HG03196 (cell line): ENCODE measurements at regions not wholly inside any gene's neighbourhood (a gene's known extent, or its start where the extent isn't known, plus 50 kb on each side); places are given as distances from the start of the nearest gene placed in this dataset.

Experiments used
- ATAC-seq: cut with Tn5 transposase; IDR thresholded peaks from one replicate; pipeline ENCODE4 v1.9.1; 2021; ENCODE audit not compliant: unreplicated experiment

DNA sequence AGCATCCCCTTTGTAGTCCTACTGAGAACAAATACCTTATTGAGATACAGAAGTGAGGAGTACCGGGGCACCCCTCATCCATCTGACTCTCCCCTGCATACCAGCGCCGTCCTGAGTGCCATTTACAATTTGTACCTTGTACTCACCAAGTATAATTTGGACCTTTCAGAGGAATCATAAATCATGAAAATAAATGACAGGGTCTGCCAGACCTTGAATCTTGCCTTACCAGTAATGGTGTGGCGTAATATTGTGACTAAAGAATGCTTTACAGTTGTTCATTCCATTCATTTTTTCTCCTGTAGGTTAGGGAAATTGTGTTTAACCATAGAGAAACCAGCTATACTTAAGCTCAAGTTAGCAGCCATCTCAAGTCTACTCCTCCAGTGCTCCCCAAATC, 243.7 kb upstream of the RGS6 start:
- no peak for ATAC-seq

DNA sequence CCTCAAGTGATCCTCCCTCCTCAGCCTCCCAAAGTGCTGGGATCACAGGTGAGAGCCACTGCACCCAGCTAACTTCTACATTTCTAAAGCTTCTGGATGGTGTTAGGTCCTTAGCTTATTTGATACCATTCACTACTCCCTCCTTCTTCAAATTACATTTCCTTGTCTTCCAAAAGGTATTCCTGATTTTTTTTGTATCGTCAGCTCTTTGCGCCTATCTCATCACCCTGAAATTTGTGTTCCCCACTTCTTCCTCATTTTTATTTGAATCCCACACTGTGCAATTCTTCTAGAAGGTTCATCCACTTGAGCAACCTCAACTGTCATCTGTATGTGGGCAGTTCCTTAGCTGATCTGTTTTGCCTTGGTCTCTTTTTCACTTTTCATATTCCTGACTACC, 241.8 kb upstream of the RGS6 start:
- ATAC-seq: no peak

DNA sequence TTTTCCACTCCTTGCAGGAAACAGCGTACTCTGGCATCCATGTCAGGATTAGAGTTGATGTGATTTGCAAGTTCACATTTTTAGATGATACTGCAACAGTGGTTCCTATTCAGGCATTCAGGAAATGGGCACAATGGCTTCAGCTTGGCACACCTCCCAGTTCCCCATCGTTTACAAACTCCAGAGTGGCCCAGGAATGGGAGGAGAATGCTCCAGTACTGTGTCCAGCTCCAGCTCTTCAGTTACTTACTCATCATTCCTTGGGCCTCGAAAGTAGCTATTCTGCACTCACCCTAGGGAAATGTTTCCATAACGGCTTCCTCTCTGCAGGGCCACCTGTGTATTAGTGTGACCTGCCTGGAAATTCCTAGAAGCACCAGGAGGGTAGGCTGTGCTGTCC, 239.7 kb upstream of the RGS6 start:
- ATAC-seq: no peak

DNA sequence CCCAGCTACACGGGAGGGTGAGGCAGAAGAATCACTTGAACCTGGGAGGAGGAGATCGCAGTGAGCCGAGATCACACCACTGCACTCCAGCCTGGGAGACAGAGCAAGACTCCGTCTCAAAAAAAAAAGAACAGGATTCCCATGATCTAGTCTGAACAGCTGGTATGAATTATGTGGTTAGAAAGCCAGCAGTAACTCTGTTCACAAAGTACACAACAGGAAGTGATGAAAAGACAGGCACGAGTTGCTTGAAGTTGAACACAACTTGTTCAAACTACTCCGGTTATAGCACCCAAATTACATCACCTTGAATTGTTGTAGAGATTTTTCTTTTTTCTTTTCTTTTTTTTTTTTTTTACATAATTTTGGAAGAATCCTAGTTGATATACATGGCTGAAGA, 238.8 kb upstream of the RGS6 start:
- ATAC-seq: no peak

DNA sequence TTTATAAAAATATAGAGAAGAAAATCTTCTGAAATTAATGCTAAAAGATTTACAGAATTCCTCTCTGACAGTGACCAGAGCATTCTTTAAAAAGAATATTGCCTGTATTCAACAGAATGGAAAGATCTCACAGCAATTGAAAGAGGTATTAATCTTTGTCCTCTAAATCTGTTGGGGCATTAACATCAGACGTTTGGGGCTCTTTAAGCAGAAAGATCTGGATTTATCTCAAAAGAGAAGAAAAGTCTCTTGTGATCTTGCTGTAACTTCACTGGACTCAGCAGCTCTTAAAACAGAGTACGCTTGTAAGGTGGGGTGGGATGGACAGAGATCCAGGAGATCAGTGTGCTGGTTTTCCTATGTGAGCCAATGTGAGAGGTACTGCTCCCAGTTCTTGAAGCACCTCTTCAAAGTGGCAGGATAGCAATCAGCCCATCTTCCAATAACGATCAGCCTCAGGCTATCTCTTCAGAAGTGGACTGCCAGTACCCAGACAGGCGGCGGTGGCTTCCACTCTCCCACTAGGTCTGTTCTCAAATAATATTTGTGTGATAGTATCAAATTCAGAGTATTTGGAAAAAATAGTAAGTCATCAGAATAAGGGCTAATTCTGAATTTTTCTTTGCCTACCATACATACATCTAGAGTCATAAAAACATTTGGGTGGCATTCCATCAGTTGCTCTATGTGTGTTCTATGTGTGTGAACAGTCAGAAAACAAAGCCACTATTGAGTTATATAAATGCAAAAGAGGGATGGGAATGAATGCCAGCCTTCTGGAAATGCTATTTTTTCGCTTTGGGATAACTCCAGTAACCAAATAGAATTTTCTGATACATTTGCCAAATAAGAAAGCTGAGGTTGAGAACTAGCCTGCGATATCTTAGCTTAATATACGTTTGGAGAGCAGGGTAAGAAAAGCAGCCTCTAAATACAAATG, 237.4 kb upstream of the RGS6 start:
- no peak for ATAC-seq

DNA sequence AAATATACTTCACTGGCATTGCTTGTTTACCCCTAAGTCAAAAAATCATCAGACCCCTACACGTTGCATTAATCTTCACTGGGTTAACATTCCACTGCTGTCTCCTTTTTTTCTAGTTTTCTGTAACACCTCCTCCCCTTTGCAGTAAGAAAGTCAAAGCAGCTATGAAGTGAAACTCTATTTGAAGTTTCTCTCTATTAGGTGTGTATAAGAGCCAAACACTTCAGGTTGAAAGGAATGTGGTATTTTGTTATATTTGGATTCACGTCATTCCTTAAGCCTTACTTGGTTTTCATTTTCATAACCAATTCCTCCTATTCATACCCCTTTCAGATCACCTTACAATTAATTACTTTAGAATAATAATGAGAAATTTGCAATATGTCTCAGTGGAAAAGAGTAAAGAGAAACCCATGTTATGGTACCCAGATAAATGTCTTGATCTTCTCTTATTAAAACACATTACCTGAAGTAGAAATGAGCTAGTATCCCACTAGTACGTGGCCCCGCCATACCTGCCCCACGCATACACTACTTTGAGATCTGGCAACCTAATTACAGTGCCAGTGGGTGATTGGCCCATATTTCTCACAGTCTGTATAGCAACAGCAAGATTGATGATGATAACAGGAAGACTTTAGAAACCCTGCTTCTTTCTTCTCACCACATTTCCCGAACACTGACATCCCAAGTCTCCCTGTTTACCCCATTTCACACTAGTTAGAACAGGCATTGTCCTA, 236.4 kb upstream of the RGS6 start:
- no peak for ATAC-seq

DNA sequence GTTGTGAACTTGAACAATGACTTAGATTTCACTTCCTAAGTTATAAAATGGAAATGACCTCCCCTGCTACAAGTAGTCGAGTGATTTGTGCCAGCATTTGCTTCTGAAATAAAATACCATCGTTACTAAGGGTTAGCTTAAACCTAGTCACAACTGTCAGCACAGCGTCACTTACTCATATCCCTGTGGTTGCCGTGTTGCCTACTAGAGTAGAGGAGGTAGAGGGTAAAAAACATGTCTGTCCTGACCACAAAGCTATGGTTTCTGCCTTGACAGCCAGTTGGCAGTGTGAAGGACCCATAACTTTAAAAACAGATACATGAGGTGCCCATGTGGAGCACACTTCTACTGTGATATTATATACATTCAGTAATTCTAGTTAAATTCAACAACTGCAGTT, 234.2 kb upstream of the RGS6 start:
- no peak for ATAC-seq

DNA sequence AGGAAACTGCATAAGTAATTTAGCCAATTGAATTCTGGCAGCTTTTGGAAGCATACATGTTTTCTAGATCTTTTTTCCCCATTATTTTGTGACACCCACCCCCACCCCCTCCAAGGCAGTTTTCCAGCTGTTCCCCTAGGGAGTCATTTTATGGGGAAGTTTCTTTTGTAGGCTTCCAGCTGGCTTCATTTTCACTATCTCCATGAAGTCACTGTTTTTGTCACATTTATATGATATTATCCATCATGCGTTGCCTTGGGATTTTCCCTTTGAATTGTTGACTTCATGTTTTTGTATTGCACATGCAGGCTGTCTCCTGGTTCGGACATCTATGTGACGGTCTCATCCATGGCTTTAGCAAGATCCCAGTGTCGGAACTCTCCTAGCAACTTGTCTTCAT, 233.6 kb upstream of the RGS6 start:
- ATAC-seq: no peak

DNA sequence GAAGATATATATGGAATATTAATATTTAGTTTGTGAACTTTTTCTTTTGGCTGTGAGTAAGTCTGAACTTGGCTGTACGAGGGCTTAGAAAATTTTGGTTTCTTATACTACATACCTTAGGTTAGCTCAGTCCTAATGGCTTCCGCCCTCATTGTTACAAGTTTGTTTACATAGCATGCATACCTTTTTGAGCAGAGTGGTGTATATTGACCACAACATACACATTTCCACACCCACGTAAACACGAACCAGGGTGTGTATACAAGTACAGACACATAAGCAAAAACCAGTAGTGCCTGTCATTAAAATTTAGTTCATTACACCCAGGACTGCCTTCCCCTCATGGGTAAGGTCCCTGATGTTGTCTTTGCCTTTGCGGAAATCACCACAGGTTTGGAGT, 230.2 kb upstream of the RGS6 start:
- no peak for ATAC-seq

DNA sequence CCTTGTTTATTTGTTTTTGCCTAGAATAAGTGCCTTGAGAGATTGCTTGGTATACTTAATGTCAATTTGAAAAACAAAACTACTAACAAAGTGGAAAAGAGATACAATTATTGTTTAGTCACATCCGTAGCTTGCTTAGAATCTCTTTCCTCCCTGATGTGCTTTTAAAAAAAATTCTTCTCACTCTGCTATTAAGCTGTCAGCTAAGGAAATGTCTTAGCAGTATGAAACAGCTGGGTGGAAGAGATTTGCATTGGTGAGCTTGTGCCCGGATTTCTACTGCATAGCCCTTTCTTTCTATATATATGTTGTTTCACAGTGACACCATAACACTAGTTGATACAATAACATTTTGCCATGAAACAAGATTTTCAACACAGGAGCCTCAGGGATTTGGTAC, 229.4 kb upstream of the RGS6 start:
- no peak for ATAC-seq

DNA sequence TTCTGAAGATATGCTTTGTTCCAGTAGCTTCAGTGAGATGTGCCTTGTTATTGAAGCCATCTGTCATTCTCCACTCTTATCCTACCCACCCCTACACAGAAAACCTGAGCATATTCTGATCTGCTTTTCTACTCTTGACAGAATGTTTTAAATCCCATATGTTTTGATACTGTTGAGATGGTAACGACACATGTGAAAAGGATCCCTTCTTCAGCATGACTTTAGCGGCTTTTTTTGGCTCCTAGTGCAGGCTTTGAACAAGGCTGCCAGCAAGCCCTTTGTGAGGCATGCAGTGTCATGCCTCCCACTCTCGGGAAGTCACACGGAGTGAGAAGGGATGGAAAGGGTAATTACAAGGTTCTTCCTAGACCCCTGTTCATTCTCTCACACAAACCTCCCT, 228.8 kb upstream of the RGS6 start:
- no peak for ATAC-seq

DNA sequence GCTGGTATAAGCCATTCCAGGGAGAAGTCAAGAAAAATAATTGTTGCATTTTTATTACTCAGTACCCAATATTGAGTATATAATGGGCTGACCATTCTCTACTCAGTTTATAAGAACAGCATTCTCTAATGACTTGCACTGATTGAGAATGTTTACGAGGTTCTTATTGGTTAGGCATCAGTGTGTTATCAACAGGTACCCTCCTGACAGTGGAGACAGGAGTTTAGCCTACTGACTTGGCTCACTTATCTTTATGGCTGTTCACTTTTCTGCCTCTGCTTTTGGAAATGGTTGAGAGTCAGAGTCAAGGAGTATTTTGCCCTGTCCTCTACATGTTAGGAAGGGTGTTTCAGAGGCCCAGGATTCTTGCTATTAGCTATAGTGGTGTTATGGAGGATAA, 228.0 kb upstream of the RGS6 start:
- no peak for ATAC-seq

DNA sequence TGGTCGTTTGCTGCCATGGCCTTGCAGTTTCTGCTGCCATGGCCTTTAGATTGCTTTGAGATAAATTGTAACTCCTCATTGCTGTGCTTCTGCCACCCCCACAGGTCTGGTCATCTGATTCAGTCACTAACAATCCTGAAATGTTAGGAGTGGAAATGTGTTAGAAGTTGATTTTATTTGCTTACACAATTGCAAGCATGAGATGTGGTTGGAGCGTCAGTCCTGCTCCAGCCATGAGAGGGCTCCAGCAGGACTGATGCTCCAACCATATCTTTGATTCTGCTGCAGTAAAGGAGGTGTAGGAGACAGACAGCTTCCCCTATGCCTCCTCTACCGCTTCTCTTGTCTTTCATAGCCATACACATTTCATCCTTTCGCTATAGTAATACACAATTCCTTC, 226.8 kb upstream of the RGS6 start:
- no peak for ATAC-seq

DNA sequence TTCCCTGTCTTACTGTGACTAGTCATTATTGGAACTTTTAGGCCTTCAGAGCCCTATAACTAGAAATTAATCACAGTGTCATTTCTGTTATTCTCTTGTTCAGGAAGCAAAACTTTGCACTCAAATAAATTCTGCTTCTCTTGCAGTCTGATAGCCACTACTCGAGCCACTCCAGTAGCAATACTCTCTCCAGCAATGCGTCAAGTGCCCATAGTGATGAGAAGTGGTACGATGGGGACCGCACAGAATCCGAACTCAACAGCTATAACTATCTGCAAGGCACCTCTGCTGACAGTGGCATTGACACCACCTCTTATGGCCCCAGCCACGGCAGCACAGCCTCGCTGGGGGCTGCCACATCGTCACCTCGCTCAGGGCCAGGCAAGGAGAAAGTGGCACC, 223.2 kb upstream of the RGS6 start:
- no peak for ATAC-seq

DNA sequence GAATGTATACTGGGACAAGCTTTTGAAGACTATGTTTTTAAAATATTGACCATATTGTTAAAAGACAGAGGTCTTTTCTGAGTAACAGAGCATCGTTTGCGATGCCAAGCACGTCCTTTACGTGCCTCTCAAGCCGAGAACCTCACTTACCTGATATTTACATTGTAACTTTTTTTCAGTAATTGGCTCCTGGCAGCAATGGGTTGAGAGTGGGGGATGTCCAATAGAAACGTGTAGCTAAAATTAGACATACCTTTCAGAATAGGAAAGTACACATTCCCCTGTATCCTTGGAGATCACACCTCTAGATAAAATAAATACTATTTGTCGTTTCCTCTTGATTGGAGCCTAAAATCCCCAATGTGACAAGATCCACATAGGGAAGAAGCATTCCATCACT, 222.2 kb upstream of the RGS6 start:
- no peak for ATAC-seq

DNA sequence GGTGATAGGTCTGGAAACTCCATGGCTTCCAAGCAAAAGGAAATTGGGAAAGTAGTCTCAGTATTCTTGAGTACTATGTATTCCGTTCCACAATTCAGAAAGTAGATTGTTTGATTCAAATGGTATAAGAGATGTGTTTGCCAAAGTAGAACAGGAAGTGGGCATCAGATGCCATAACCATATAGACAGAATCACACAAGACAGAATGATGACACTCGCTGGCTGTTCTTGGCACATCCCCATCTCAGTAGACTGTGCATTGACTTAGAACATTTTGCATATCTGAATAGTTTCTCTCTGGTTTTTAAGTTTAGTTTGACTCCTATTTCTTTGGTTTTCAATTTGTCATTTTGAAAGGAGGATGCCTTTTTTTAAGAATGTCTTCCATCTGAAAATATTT, 221.1 kb upstream of the RGS6 start:
- no peak for ATAC-seq

DNA sequence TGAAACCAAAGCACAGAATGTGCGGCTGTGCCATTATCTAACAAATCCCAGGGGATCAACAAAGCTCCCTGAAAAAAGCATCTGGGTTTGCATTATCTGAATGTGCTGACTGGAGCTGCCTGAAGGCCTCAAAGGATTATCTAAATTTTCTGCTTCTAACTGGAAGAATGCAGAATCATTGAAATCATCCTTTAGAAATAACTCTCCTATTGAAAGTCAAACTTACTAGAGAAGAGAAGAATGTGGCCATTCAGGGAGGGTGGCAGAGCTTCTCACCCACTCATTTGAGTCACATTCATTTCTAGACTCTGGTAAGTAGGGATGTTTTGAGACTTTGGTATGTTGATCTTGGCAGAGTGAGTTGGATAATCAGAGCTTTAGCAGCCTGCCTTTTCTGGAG, 220.6 kb upstream of the RGS6 start:
- no peak for ATAC-seq

DNA sequence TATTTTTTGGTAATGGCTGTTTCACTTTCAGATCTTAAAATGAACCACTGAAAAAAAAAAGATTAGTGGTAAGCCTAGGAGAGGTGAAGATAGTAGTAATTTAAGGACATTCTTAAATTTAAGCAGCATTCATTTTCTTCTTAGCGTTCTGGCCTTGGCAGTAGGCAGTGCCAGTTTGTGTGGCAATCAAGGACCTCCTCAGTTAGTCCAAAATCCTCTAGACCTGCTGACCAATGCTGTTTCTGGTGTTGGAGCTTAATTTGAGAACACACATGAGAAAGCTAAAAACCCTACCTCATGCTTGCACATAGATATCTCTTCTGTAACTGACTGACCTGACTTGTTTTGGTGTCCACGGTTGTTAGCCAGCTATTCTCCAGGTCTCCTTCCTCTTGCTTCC, 219.8 kb upstream of the RGS6 start:
- ATAC-seq: no peak

DNA sequence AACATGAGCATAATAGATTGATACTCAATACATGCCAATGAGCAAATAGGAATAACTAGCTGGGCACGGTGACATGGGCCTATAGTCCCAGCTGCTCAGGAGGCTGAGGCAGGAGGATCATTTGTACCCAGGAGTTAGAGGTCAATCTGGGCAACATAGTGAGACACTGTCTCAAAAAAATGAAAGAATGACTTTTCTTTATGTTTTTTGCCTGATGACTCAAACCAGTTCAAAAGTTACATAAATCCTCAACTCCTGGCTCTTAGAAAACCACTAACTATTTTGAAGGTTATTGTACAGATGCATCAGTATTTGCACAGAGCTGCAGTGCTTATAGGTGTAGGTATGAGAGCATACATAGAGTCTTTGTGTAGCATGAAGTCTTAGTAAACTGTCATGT, 219.2 kb upstream of the RGS6 start:
- ATAC-seq: no peak

DNA sequence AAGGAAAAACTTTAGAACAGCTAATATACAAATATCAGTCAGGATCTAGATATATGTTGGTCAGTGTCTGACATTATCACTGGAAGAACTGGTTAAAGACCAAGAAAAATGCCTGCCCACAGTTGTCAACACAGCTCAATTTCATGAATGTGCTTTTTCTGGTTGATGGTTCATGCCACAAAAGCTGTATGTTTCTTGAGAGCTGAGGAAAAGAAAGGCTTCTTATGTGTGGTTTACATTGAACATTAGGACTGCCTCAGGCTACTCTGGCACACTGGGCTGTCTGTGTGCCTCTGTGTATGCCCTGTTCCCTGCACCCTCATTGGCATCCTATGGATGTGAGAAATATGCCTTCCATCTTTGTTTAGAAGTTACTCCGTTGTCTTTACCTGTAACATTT, 218.8 kb upstream of the RGS6 start:
- ATAC-seq: no peak

DNA sequence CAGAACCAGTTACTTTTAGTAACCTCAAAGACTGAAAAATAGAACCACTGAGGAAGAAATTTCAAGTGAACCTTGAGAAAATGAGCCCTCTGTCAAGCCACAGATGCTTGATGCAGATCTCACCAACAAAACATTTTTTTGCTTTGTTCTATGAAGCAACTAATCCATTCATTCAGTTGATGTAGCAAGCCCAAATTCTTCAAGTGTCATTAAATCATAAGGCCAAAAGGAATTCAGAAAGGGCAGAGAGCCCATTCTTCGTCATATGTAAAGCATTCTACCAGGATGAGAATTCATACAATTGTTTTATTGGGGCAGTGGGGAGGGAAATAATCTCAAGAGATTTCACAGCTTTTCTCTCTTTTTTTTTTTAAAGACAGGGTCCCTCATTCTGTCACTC, 218.0 kb upstream of the RGS6 start:
- no peak for ATAC-seq

DNA sequence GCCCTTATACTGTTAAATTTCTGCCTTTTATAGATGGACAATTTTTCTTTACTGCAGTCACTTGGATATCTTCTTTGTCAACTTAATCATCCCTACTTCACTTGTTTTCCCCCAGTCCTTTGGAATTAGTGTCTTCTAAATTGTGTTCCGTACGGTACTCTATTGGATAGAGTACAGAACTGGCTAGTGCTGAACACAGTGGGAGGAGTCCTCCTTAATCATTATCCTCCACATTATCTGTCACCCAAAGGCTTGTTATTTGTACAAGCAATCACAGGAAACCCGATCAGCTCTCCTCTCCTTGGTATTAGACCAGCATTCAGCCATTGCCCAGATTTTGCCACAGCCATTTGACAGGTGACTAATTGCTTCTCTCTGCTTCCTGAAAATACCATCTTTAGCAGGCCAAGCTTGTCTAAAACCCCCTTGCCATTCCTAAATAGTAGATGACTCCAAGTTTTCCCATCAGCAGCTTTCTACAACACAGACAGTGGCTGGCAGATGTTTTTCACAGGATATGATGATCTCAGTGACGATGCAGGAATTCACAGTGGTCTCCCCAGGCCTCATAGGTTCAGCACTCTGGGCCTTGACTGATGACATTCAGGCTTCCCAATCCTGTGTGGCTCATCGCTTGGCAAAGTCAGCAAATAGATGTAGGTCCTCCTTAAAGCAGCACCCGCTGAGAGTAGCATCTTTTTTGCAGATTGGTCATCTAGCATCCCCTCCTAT, 216.0 kb upstream of the RGS6 start:
- no peak for ATAC-seq
